Aorta (tissue), 5 donors: ENCODE measurements at regions not wholly inside any gene's neighbourhood (a gene's known extent, or its start where the extent isn't known, plus 50 kb on each side); places are given as distances from the start of the nearest gene placed in this dataset.
A peak's percentile ranks its signal among the peaks of the same experiment; 100 is the strongest.

Experiments
- ATAC-seq: fragments of 200-7000 bp; cut with Tn5 transposase; one replicate; pipeline ENCODE4 v1.9.1; 2022; ENCODE audit warnings: moderate library complexity; ENCODE audit not compliant: low FRiP score
- DNase-seq, 2 donors: peaks; one replicate each; pipeline ENCODE4 v3.0.0-alpha.2; 2020
- H3K27ac ChIP-seq, 2 donors: one replicate each; pipeline ENCODE4 v1.5.1; 2013; ENCODE audit warnings: low read length in 2 of 2, mild to moderate bottlenecking in 2 of 2, moderate library complexity in 2 of 2, control low read depth in 1 of 2, inconsistent platforms in 1 of 2, low read depth in 1 of 2
- H3K27me3 ChIP-seq, 2 donors: one replicate each; pipeline ENCODE4 v1.6.1; 2013; ENCODE audit warnings: control low read depth in 1 of 2, low read length in 1 of 2, mild to moderate bottlenecking in 1 of 2, moderate library complexity in 1 of 2; ENCODE audit not compliant: insufficient read depth in 2 of 2, control insufficient read depth in 1 of 2
- H3K36me3 ChIP-seq, 2 donors: one replicate each; pipeline ENCODE4 v1.6.1; 2013; ENCODE audit warnings: control low read depth in 1 of 2, low read length in 1 of 2, mild to moderate bottlenecking in 1 of 2; ENCODE audit not compliant: insufficient read depth in 2 of 2, control insufficient read depth in 1 of 2
- H3K4me1 ChIP-seq, 2 donors: one replicate each; pipeline ENCODE4 v1.6.1; 2013; ENCODE audit warnings: low read length in 2 of 2, control low read depth in 1 of 2, mild to moderate bottlenecking in 1 of 2, moderate library complexity in 1 of 2; ENCODE audit not compliant: insufficient read depth in 2 of 2, control insufficient read depth in 1 of 2
- H3K4me3 ChIP-seq, 2 donors: one replicate each; pipeline ENCODE4 v1.5.1; 2013; ENCODE audit warnings: low read length in 2 of 2, control low read depth in 1 of 2, mild to moderate bottlenecking in 1 of 2
- H3K9me3 ChIP-seq: one replicate; pipeline ENCODE4 v1.6.1; 2013; ENCODE audit warnings: mild to moderate bottlenecking, low read length; ENCODE audit not compliant: control insufficient read depth
- WGBS, 2 donors: extraction: QIAGEN DNeasy Blood & Tissue Kit; methylation state at CpG; one replicate each; pipeline ENCODE4 v1.1.7; 2013; 5-methylcytosine and 5-hydroxymethylcytosine counted together
- intact Hi-C, 2 donors: fragments of 100-400 bp; cut with DNase I; formaldehyde crosslinking; loops; one replicate each; pipeline versions ENCODE4 v1.14.2 to v1.15.0; 2022
- donor health status: healthy with polysubstance abuse.
- donor health status: Bipolar disorder and iron deficiency.
- donor health status: DM: no; HTN: no; CAD: no.
- donor health status: DM: no; HTN: no; CAD: no.
- donor health status: DM: yes; HTN: yes; CAD: no.

DNA sequence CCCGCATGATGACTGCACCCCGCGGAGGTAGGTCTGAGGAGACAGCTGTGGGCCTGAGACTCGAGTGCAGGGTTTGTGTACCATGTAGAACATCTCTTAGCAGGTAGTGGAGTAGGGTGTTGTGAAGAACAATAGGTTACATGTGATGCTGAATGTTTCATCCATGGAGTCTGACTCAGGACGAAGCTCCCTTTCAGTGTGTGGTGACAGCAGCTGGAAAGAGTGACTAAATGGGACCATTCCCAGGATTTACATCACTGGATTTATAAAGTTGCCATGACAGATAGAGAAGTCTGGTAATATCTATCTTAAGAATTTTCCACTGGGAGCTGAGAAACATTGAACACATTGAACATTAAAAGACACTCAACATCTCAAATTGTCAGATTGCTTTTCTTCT, 259.6 kb upstream of the RGS6 start:
- no peaks in the 10 kb centered on the region for H3K9me3 ChIP-seq
- H3K27ac ChIP-seq = no peak overlapping the region
- no peaks in the 10 kb centered on the region for H3K36me3 ChIP-seq
- H3K4me1 ChIP-seq = peaks cover 2 to 6% of the 10 kb centered on the region in 2 donors
- DNase-seq (no peak), ATAC-seq (no peak)
- H3K27me3 ChIP-seq = no peaks in the 10 kb centered on the region
- intact Hi-C loops = no loop called here
- WGBS, 2 donors = 84 to 89% methylated on average over 5 of the region's 5 CpGs
- H3K4me3 ChIP-seq = no peak overlapping the region

DNA sequence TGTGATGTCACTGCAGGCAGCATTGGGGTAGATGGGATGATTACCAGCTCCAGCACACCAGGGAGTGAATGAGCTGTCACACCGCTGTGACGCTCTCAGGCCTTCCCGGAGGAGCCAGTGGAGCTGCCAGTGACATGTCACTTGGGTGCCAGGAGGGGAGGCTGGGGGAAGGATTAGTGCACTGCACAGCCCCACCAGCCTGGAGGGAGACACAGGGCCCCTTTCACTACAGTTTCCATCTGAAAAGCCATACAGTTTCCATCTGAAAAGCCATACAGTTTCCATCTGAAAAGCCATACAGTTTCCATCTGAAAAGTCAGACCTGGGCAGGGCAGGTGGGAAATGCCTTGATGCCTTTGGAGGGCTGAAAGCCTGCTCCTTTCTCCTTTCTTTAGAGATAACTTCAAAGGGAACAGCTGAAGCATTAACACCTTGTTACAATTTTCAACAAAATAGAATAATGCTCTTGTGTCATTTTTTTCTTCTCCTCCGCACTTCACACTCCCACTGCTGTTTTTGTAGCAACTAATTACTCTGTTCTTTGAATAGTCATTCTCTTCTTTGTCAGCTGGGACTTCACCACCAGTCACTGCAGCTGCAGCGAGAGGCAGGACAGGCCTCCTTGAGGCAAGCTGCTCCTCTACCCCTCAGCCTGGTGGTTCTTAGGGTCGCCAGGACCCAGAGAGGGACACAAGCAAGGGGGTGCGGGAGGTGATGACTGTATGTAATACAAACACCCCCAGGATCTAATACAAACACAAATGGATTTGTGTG, 256.9 kb upstream of the RGS6 start:
- H3K9me3 ChIP-seq = no peaks in the 10 kb centered on the region
- 85 to 88% methylated on average over 7 of the region's 7 CpGs for WGBS, 2 donors
- H3K27me3 ChIP-seq = no peaks in the 10 kb centered on the region
- ATAC-seq (no peak), DNase-seq (no peak)
- H3K4me1 ChIP-seq = no peaks in the 10 kb centered on the region
- no peaks in the 10 kb centered on the region for H3K36me3 ChIP-seq
- H3K4me3 ChIP-seq = no peak overlapping the region
- intact Hi-C loops = no loop called here
- H3K27ac ChIP-seq = no peak overlapping the region

DNA sequence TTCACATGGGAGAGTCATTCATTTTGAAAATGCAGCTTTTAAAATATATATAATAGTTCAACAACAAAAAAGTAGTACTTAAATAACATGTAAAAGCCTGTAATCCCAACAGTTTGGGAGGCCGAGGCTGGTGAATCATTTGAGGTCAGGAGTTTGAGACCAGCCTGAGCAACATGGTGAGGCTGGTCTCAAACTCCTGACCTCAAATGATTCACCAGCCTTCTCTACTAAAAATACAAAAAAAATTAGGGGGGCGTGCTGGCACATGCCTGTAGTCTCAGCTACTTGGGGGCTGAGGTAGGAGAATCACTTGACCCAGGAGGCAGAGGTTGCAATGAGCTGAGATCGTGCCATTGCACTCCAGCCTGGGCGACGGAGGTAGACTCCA, 256.3 kb upstream of the RGS6 start:
- H3K4me3 ChIP-seq = no peak overlapping the region
- no peak for DNase-seq
- WGBS, 2 donors = 92 to 95% methylated on average over 5 of the region's 5 CpGs
- H3K9me3 ChIP-seq = no peaks in the 10 kb centered on the region
- no peak for ATAC-seq
- H3K27ac ChIP-seq = no peak overlapping the region
- no peaks in the 10 kb centered on the region for H3K4me1 ChIP-seq
- H3K27me3 ChIP-seq = no peaks in the 10 kb centered on the region
- H3K36me3 ChIP-seq = no peaks in the 10 kb centered on the region
- intact Hi-C loops = no loop called here

DNA sequence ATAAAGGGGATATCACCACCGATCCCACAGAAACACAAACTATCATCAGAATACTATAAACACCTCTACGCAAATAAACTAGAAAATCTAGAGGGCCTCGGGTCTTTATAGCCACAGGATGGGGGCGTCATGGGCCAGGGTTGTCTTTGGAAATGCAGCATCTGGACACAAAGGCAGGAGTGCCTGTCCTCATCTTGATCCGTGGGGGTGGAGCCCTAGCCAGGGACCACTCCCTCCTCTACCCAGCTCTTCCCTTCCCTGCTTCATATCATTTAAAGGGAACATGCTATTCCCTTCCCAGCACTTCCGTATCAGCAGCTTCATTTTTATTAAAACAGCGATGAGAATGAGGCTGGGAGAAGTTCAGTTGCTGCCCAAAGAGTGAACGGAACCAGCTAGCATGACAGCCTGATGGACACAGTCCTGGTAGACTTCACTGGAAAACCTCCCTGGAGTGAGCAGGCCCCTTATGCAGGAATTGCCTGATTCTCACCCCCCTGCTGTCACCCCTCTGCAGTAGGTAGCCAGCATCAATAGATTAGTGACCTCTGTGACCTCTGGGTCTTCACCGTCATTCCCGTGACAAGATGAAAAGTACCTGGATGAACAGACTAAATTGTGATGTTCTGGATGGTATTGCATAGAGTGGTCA, 251.4 kb upstream of the RGS6 start:
- intact Hi-C loops = no loop called here
- ATAC-seq (no peak), DNase-seq (no peak)
- Histone ChIP-seq H3K27me3 (no peaks in the 10 kb centered on the region), H3K36me3 (no peaks in the 10 kb centered on the region), H3K9me3 (no peaks in the 10 kb centered on the region), H3K4me3 (no peak overlapping the region), H3K4me1 (no peaks in the 10 kb centered on the region), H3K27ac (no peak overlapping the region)
- WGBS, 2 donors = 85 to 91% methylated on average over 10 of the region's 10 CpGs

DNA sequence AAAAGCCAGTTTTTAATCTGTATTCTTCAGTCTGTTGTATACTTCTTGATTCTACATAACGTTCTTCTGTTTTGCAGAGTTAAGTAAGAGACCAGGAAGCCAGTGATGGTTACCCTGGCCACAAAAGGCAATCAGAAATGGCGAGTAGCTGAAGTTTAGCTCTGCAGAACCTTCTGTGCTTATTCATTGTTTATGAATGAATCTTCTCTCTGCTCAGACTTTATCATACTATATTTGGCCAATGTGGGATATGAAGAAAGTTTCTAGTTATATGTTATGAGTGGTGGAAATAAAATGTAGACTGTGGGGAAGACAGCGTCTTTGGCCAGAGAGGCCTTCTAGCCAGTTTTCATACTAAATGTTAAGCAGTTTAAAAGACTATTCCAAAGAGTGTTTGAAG, 249.9 kb upstream of the RGS6 start:
- Histone ChIP-seq H3K36me3 (no peaks in the 10 kb centered on the region), H3K27me3 (no peaks in the 10 kb centered on the region), H3K4me3 (no peak overlapping the region), H3K27ac (no peak overlapping the region), H3K9me3 (no peaks in the 10 kb centered on the region), H3K4me1 (peaks cover 0 to 4% of the 10 kb centered on the region in 2 donors)
- intact Hi-C loops = no loop called here
- ATAC-seq = no peak
- WGBS, 2 donors = 88 to 92% methylated on average over 3 of the region's 3 CpGs
- no peak for DNase-seq

DNA sequence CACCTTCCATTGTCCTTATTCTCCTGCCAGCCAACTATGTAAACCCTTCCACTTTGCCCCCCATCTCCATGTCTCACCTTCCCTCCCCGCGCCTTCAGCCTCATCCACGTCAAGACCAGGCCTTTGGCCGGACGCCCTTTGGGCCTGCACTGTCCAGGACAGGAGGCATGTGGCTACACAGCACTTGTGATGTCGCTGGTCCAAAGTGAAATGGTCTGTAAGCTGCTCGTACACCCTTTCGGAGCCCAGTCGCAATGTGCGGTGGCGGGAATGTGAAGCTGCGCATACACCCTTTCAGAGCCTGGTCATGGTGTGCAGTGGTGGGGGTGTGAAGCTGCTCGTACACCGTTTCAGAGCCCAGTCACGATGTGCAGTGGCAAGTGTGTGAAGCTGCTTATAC, 247.9 kb upstream of the RGS6 start:
- no peaks in the 10 kb centered on the region for H3K36me3 ChIP-seq
- ATAC-seq = no peak
- no peaks in the 10 kb centered on the region for H3K9me3 ChIP-seq
- peak in 1 of 2 donors; percentile 53 for DNase-seq
- 96 to 97% methylated on average over 15 of the region's 15 CpGs for WGBS, 2 donors
- peaks cover 0 to 5% of the 10 kb centered on the region in 2 donors for H3K4me1 ChIP-seq
- H3K27me3 ChIP-seq = no peaks in the 10 kb centered on the region
- no peak overlapping the region for H3K27ac ChIP-seq
- intact Hi-C loops = no loop called here
- no peak overlapping the region for H3K4me3 ChIP-seq

DNA sequence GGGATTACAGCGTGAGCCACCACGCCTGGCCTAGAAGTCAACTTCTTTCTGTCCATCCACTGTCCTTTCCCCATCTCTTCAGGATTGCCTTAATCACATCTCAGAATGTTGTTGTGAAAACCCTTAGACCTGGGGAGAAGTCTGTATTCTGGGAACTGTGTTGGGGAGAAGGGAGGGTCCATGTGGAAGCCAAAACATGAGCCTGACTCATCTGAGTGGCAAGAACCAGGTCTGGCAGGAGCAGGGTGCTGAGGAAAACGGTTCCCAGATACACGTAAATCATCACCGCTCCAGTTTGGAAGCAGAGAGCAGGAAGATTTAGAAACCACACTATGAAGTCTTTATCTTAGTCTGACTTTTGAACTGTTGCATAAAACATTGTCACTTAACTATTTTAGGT, 245.6 kb upstream of the RGS6 start:
- peaks cover 0 to 5% of the 10 kb centered on the region in 2 donors for H3K4me1 ChIP-seq
- H3K4me3 ChIP-seq = no peak overlapping the region
- no peaks in the 10 kb centered on the region for H3K9me3 ChIP-seq
- intact Hi-C loops = no loop called here
- ATAC-seq = peak; percentile 90
- no peaks in the 10 kb centered on the region for H3K27me3 ChIP-seq
- H3K27ac ChIP-seq = peak overlapping the region in 1 of 2 donors; percentile 41
- H3K36me3 ChIP-seq = no peaks in the 10 kb centered on the region
- DNase-seq = peak; percentile 57 to 77
- 52% methylated on average over 5 of the region's 5 CpGs for WGBS, 2 donors

DNA sequence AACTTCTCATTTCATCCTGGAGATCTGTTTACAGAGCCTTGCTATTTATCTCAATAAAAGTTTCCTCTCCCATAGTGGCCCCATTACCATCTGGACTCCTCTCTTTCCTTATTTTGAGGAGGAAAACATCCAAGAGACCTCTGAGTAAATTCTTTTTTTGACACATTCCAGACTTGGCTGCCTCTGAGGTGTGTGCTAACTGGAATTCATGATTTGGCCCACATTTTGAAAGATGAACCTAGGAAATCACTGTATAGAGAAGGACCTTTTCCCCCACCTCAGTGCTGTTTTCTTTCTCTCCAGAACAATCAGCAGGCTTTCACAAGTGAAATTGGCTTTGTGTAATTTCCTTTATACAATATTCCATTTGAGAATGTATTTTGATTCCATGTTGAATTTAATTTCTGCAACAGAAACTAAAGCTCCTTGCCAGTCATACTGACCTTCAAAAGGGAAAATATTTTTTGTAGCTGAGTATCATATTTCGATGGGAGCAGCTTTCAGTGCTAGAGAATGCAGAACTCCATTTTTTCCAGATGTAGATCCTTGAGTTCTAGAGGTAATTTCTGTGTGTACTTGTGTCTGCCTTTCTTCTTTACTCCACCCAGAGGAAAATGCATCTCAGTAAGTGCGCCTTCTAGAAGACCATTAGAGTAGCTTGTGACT, 244.9 kb upstream of the RGS6 start:
- intact Hi-C loops = no loop called here
- Histone ChIP-seq H3K27ac (peak overlapping the region; percentile 34 to 37), H3K9me3 (no peaks in the 10 kb centered on the region), H3K27me3 (no peaks in the 10 kb centered on the region), H3K4me1 (peaks cover 0 to 5% of the 10 kb centered on the region in 2 donors), H3K4me3 (no peak overlapping the region), H3K36me3 (no peaks in the 10 kb centered on the region)
- peak; percentile 46 for ATAC-seq
- DNase-seq = no peak
- 50 to 53% methylated on average over 2 of the region's 2 CpGs for WGBS, 2 donors
